ENCODE measurements at regions not wholly inside any gene's neighbourhood (a gene's known extent, or its start where the extent isn't known, plus 50 kb on each side); places are given as distances from the start of the nearest gene placed in this dataset.

- Histone ChIP-seq H3K4me3 (no peak overlapping the region), H3K27ac (ENCODE audit: low read depth in 1 of 2, low read length in 1 of 2) (no peak overlapping the region), H3K9me3 (ENCODE audit: control insufficient read depth in 4 of 4, insufficient read depth in 3 of 4, low read length in 3 of 4) (no peaks in the 10 kb centered on the region), H3K9ac (ENCODE audit: insufficient read depth in 1 of 2, low read length in 2 of 2) (no peak overlapping the region), H3K36me3 (ENCODE audit: control insufficient read depth in 4 of 4, insufficient read depth in 4 of 4, low read length in 4 of 4) (no peaks in the 10 kb centered on the region), H3K27me3 (ENCODE audit: control insufficient read depth in 3 of 3, insufficient read depth in 3 of 3, low read length in 2 of 3) (no peaks in the 10 kb centered on the region), H3K4me1 (ENCODE audit: control insufficient read depth in 5 of 5, insufficient read depth in 5 of 5, low read length in 5 of 5) (peaks cover 0 to 5% (median 0%) of the 10 kb centered on the region in 5 donors)
- DNase-seq (no peak), ATAC-seq (ENCODE audit: insufficient read depth, low FRiP score) (no peak)
- WGBS, 2 donors, result 92 to 95% methylated on average over 9 of the region's 9 CpGs
- TF ChIP-seq CTCF (IDR thresholded peaks at IDR 0.05; ENCODE audit: control extremely low read depth, extremely low read depth), result no peak
These were observed 127.3 kb upstream of the BOD1 start for GRCh38 chr5:173743641-173744343.

- WGBS, 2 donors, result 80 to 82% methylated on average over 8 of the region's 8 CpGs
- TF ChIP-seq CTCF (IDR thresholded peaks at IDR 0.05; ENCODE audit: control extremely low read depth, extremely low read depth), result no peak
- Histone ChIP-seq H3K9ac (ENCODE audit: insufficient read depth in 1 of 2, low read length in 2 of 2) (no peak overlapping the region), H3K4me3 (no peak overlapping the region), H3K9me3 (ENCODE audit: control insufficient read depth in 4 of 4, insufficient read depth in 3 of 4, low read length in 3 of 4) (no peaks in the 10 kb centered on the region), H3K4me1 (ENCODE audit: control insufficient read depth in 5 of 5, insufficient read depth in 5 of 5, low read length in 5 of 5) (peaks cover 0 to 5% (median 0%) of the 10 kb centered on the region in 5 donors), H3K27me3 (ENCODE audit: control insufficient read depth in 3 of 3, insufficient read depth in 3 of 3, low read length in 2 of 3) (no peaks in the 10 kb centered on the region), H3K36me3 (ENCODE audit: control insufficient read depth in 4 of 4, insufficient read depth in 4 of 4, low read length in 4 of 4) (no peaks in the 10 kb centered on the region), H3K27ac (ENCODE audit: low read depth in 1 of 2, low read length in 1 of 2) (no peak overlapping the region)
- ATAC-seq (ENCODE audit: insufficient read depth, low FRiP score) (no peak), DNase-seq (no peak)
These were observed 128.1 kb upstream of the BOD1 start for GRCh38 chr5:173744551-173744950.

- WGBS, 2 donors, result 51 to 69% methylated on average over 4 of the region's 4 CpGs
- Histone ChIP-seq H3K4me1 (ENCODE audit: control insufficient read depth in 5 of 5, insufficient read depth in 5 of 5, low read length in 5 of 5) (peaks cover 0 to 5% (median 0%) of the 10 kb centered on the region in 5 donors), H3K27ac (ENCODE audit: low read depth in 1 of 2, low read length in 1 of 2) (no peak overlapping the region), H3K27me3 (ENCODE audit: control insufficient read depth in 3 of 3, insufficient read depth in 3 of 3, low read length in 2 of 3) (no peaks in the 10 kb centered on the region), H3K9me3 (ENCODE audit: control insufficient read depth in 4 of 4, insufficient read depth in 3 of 4, low read length in 3 of 4) (no peaks in the 10 kb centered on the region), H3K9ac (ENCODE audit: insufficient read depth in 1 of 2, low read length in 2 of 2) (no peak overlapping the region), H3K4me3 (no peak overlapping the region), H3K36me3 (ENCODE audit: control insufficient read depth in 4 of 4, insufficient read depth in 4 of 4, low read length in 4 of 4) (no peaks in the 10 kb centered on the region)
- no peak for TF ChIP-seq CTCF (IDR thresholded peaks at IDR 0.05; ENCODE audit: control extremely low read depth, extremely low read depth)
- no peak for DNase-seq
- ATAC-seq (ENCODE audit: insufficient read depth, low FRiP score), result no peak
These were observed 128.7 kb upstream of the BOD1 start for GRCh38 chr5:173745123-173745522.

GRCh38 chr5:173745557-173745956 is 129.1 kb upstream of the BOD1 start:
- no peak overlapping the region for H3K27ac ChIP-seq (ENCODE audit: low read depth in 1 of 2, low read length in 1 of 2)
- WGBS, 2 donors, result 73 to 76% methylated on average over 7 of the region's 7 CpGs
- TF ChIP-seq CTCF (IDR thresholded peaks at IDR 0.05; ENCODE audit: control extremely low read depth, extremely low read depth), result no peak
- no peak for DNase-seq
- H3K4me1 ChIP-seq (ENCODE audit: control insufficient read depth in 5 of 5, insufficient read depth in 5 of 5, low read length in 5 of 5), result peaks cover 0 to 5% (median 0%) of the 10 kb centered on the region in 5 donors
- no peaks in the 10 kb centered on the region for H3K27me3 ChIP-seq (ENCODE audit: control insufficient read depth in 3 of 3, insufficient read depth in 3 of 3, low read length in 2 of 3)
- no peak for ATAC-seq (ENCODE audit: insufficient read depth, low FRiP score)
- H3K4me3 ChIP-seq, result no peak overlapping the region
- no peaks in the 10 kb centered on the region for H3K9me3 ChIP-seq (ENCODE audit: control insufficient read depth in 4 of 4, insufficient read depth in 3 of 4, low read length in 3 of 4)
- no peak overlapping the region for H3K9ac ChIP-seq (ENCODE audit: insufficient read depth in 1 of 2, low read length in 2 of 2)
- no peaks in the 10 kb centered on the region for H3K36me3 ChIP-seq (ENCODE audit: control insufficient read depth in 4 of 4, insufficient read depth in 4 of 4, low read length in 4 of 4)

All from lung (tissue), 11 donors.